K562 (cell line): ENCODE measurements at regions not wholly inside any gene's neighbourhood (a gene's known extent, or its start where the extent isn't known, plus 50 kb on each side); places are given as distances from the start of the nearest gene placed in this dataset.

Experiments
- ATAC-seq: fragments of 200-7000 bp; cut with Tn5 transposase; 3 replicates; pipeline ENCODE4 v1.9.1; 2020; ENCODE audit warnings: moderate library complexity
- BruUV-seq: library from RNA; stranded (reverse); fragments of 400-500 nt; replicated peaks from 2 replicates; lab custom pipeline; 2021; lab: Mats Ljungman, UMichigan
- CTCF ChIA-PET: fragments of 300-600 bp; formaldehyde crosslinking; extraction: SDS; loops from one replicate; lab custom pipeline; 2021; ENCODE audit warnings: low intra/inter-chr PET ratio; lab: Yijun Ruan, JAX
- POLR2A ChIA-PET: fragments of 300-600, 350-650 bp; sonication (Branson Sonifier 250); formaldehyde crosslinking; extraction: SDS; loops from one replicate; lab custom pipeline; 2021; ENCODE audit warnings: antibody characterized with exemption, inconsistent platforms; lab: Yijun Ruan, JAX
- DNase-seq, 4 experiments: peaks; one replicate each; pipeline versions ENCODE4 v3.0.0 to v3.0.0-alpha.2; 2011 to 2018; ENCODE audit warnings: low spot score in 3 of 4, mixed read lengths in 3 of 4; ENCODE audit errors: extremely low read depth in 1 of 4
- FAIRE-seq: peaks from 2 replicates; lab custom pipeline; 2011; peaks lifted over from hg19 to GRCh38; lab: Jason Lieb, UNC
- H2AFZ ChIP-seq: 2 replicates; pipeline ENCODE4 v1.6.0; 2011; ENCODE audit warnings: low read depth, low read length, control low read depth, inconsistent platforms
- H3K27ac ChIP-seq: fragments of 200-600 bp; 3 replicates; pipeline ENCODE4 v1.8.0; 2011; ENCODE audit warnings: low read depth, mild to moderate bottlenecking, control low read depth, inconsistent platforms, low read length, moderate library complexity, mixed read lengths; ENCODE audit errors: extremely low read depth
- H3K27me3 ChIP-seq, 2 experiments: fragments of 300-600 bp in 1 of 2; 2 replicates in 1 of 2; 3 replicates in 1 of 2; pipeline versions ENCODE4 v1.6.0 to v1.8.0; 2011; ENCODE audit warnings: inconsistent platforms in 2 of 2, low read length in 2 of 2, mild to moderate bottlenecking in 1 of 2, mixed read lengths in 1 of 2, moderate library complexity in 1 of 2; ENCODE audit not compliant: control insufficient read depth in 2 of 2, insufficient read depth in 2 of 2
- H3K36me3 ChIP-seq: fragments of 300-600 bp; 3 replicates; pipeline ENCODE4 v1.8.0; 2011; ENCODE audit warnings: mild to moderate bottlenecking, low read length, inconsistent platforms; ENCODE audit not compliant: control insufficient read depth, insufficient read depth
- H3K4me1 ChIP-seq, 2 experiments: fragments of 200-600 bp in 1 of 2; replicated peaks in 1 of 2; 2 replicates in 1 of 2; 3 replicates in 1 of 2; pipeline versions ENCODE4 v1.5.1 to v1.8.0; 2011; ENCODE audit warnings: inconsistent platforms in 2 of 2, low read length in 2 of 2, mild to moderate bottlenecking in 1 of 2, mixed read lengths in 1 of 2, moderate library complexity in 1 of 2; ENCODE audit not compliant: control insufficient read depth in 2 of 2, insufficient read depth in 2 of 2
- H3K4me2 ChIP-seq: 2 replicates; pipeline ENCODE4 v1.6.1; 2011; ENCODE audit warnings: low read length, control low read depth, inconsistent platforms, mixed read lengths; ENCODE audit not compliant: insufficient read depth
- H3K4me3 ChIP-seq: fragments of 200-600 bp; sonication (generic), shearing (Covaris generic); 2 replicates; pipeline ENCODE4 v1.5.1; 2016; ENCODE audit warnings: control low read depth, inconsistent platforms
- H3K79me2 ChIP-seq: fragments of 200-600 bp; 3 replicates; pipeline ENCODE4 v1.8.0; 2011; ENCODE audit warnings: low read length, inconsistent platforms; ENCODE audit not compliant: control insufficient read depth, insufficient read depth
- H3K9ac ChIP-seq, 2 experiments: 2 replicates each; pipeline versions ENCODE4 v1.6.0 to v1.6.1; 2011; ENCODE audit warnings: low read depth in 2 of 2, low read length in 2 of 2, control low read depth in 1 of 2, inconsistent platforms in 1 of 2, mild to moderate bottlenecking in 1 of 2, mixed read lengths in 1 of 2; ENCODE audit not compliant: insufficient read depth in 1 of 2
- H3K9me1 ChIP-seq: one replicate; pipeline ENCODE4 v1.6.0; 2011; ENCODE audit warnings: inconsistent platforms, mild to moderate bottlenecking, low read length, moderate library complexity; ENCODE audit not compliant: control insufficient read depth, insufficient read depth
- H3K9me3 ChIP-seq: replicated peaks from 2 replicates; pipeline ENCODE4 v1.5.1; 2011; ENCODE audit warnings: low read depth, low read length, inconsistent platforms; ENCODE audit not compliant: control insufficient read depth, insufficient read depth
- H4K20me1 ChIP-seq: replicated peaks from 2 replicates; pipeline ENCODE4 v1.6.1; 2011; ENCODE audit warnings: low read length, inconsistent platforms, mixed read lengths; ENCODE audit not compliant: control insufficient read depth, insufficient read depth
- BRD4 ChIP-seq: fragments of 200-600 bp; sonication (generic); IDR thresholded peaks from 2 replicates; pipeline ENCODE4 v1.6.1; 2017; ENCODE audit warnings: inconsistent platforms
- C11orf30 ChIP-seq: fragments of 450-650 bp; IDR thresholded peaks from 2 replicates; pipeline ENCODE4 v1.6.1; 2016; ENCODE audit warnings: low read depth, mild to moderate bottlenecking
- DDX20 ChIP-seq: fragments of 450-650 bp; IDR thresholded peaks from 2 replicates; pipeline ENCODE4 v1.6.1; 2016; ENCODE audit warnings: missing genetic modification characterization, low read depth, mild to moderate bottlenecking, missing compliant biosample characterization, moderate library complexity
- E2F3 ChIP-seq: fragments of 250-450 bp; sonication (Bioruptor Pico); IDR thresholded peaks from 2 replicates; pipeline ENCODE4 v1.4.0; 2020; ENCODE audit warnings: mild to moderate bottlenecking
- ESRRB ChIP-seq: fragments of 250-450 bp; sonication (Bioruptor Pico); IDR thresholded peaks from 2 replicates; pipeline ENCODE4 v1.5.0; 2020; ENCODE audit warnings: mild to moderate bottlenecking, moderate library complexity, borderline replicate concordance
- KLF1 ChIP-seq: fragments of 450-650 bp; IDR thresholded peaks from 2 replicates; pipeline ENCODE4 v1.6.1; 2016; ENCODE audit warnings: missing genetic modification characterization, missing compliant biosample characterization
- MNT ChIP-seq, 2 experiments: fragments of 450-650 bp; conservative IDR thresholded peaks; 2 replicates each; pipeline ENCODE4 v1.6.1; 2017; ENCODE audit warnings: mild to moderate bottlenecking in 2 of 2, moderate library complexity in 2 of 2
- MYBL2 ChIP-seq, 2 experiments: fragments of 450-650 bp in 1 of 2; sonication (generic) in 1 of 2; formaldehyde crosslinking in 1 of 2; IDR thresholded peaks; 2 replicates each; pipeline versions ENCODE4 v1.6.1 to v1.8.1; 2017 to 2022; ENCODE audit warnings: borderline replicate concordance in 1 of 2, inconsistent platforms in 1 of 2, low read depth in 1 of 2, mild to moderate bottlenecking in 1 of 2, missing genetic modification reagents in 1 of 2, moderate library complexity in 1 of 2
- NUFIP1 ChIP-seq: fragments of 450-650 bp; IDR thresholded peaks from 2 replicates; pipeline ENCODE4 v1.6.1; 2018; ENCODE audit not compliant: partially characterized antibody
- ZSCAN32 ChIP-seq: fragments of 450-650 bp; formaldehyde crosslinking; IDR thresholded peaks from 2 replicates; pipeline ENCODE4 v1.4.0; 2020; ENCODE audit warnings: mild to moderate bottlenecking, moderate library complexity
- WGBS: fragments of 100-300 bp; shearing (Covaris generic); methylation state at CpG from one replicate; pipeline ENCODE4 v1.1.6; 2016; ENCODE audit warnings: low coverage, mixed read lengths; ENCODE audit not compliant: insufficient coverage; ENCODE audit errors: missing lambda C conversion rate; 5-methylcytosine and 5-hydroxymethylcytosine counted together
- in situ Hi-C: fragments of 300-500 bp; cut with MboI; formaldehyde crosslinking; loops from 4 replicates; pipeline ENCODE4 v1.15.0; 2018; ENCODE audit warnings: inconsistent platforms, mixed read lengths
- intact Hi-C: fragments of 100-400 bp; cut with micrococcal nuclease; formaldehyde crosslinking; loops from 2 replicates; pipeline ENCODE4 v1.14.2; 2022

GRCh38 chr2:39567507-39567906 lies 98.2 kb upstream of the TMEM178A start:
- no peaks in the 10 kb centered on the region for H3K79me2 ChIP-seq
- CTCF ChIA-PET: no interaction called here
- no peaks in the 10 kb centered on the region for H4K20me1 ChIP-seq
- H3K4me3 ChIP-seq: no peak overlapping the region
- no peaks in the 10 kb centered on the region for H3K9me1 ChIP-seq
- no peak overlapping the region for H2AFZ ChIP-seq
- no peaks in the 10 kb centered on the region for H3K4me1 ChIP-seq
- no peak for ATAC-seq
- TF ChIP-seq KLF1 (no peak), ESRRB (CRISPR knock-in tag) (no peak), MNT (conservative IDR thresholded peaks at IDR 0.05) (no peak), MYBL2 (IDR thresholded peaks at IDR 0.05; ENCODE audit: low read depth) (no peak), MYBL2 (CRISPR knock-in tag; IDR thresholded peaks at IDR 0.05; ENCODE audit: borderline replicate concordance) (no peak), DDX20 (tag) (no peak), BRD4 (no peak), E2F3 (CRISPR knock-in tag) (no peak), ZSCAN32 (CRISPR knock-in tag) (no peak), NUFIP1 (no peak), C11orf30 (no peak)
- peaks cover 8% of the 10 kb centered on the region for H3K9me3 ChIP-seq
- H3K27ac ChIP-seq: no peak overlapping the region
- H3K9ac ChIP-seq: no peak overlapping the region
- no peaks in the 10 kb centered on the region for H3K36me3 ChIP-seq
- BruUV-seq: no TSS peak
- no peak overlapping the region for H3K4me2 ChIP-seq
- H3K27me3 ChIP-seq: no peaks in the 10 kb centered on the region; a peak in 1 of 5 replicates
- in situ Hi-C loops (no loop called here), intact Hi-C loops (no loop called here)
- no peak for FAIRE-seq
- 12% methylated on average over 1 of the region's 1 CpG for WGBS
- POLR2A ChIA-PET: no interaction called here
- no peak for DNase-seq
